Lower leg skin (tissue), 3 donors: ENCODE measurements at regions not wholly inside any gene's neighbourhood (a gene's known extent, or its start where the extent isn't known, plus 50 kb on each side); places are given as distances from the start of the nearest gene placed in this dataset.

Experiments used
- POLR2A ChIP-seq, 2 donors: fragments of 450-650 bp; IDR thresholded peaks; one replicate each; pipeline ENCODE4 v1.6.1; 2016 to 2017; ENCODE audit warnings: antibody characterized with exemption in 2 of 2, mild to moderate bottlenecking in 1 of 2, moderate library complexity in 1 of 2
- TF ChIP-seq, protein P1 (sequence below), 3 donors: fragments of 450-650 bp; IDR thresholded peaks; one replicate each; pipeline ENCODE4 v1.5.1; 2016; ENCODE audit warnings: antibody characterized with exemption in 3 of 3, mild to moderate bottlenecking in 3 of 3, moderate library complexity in 2 of 3

DNA sequence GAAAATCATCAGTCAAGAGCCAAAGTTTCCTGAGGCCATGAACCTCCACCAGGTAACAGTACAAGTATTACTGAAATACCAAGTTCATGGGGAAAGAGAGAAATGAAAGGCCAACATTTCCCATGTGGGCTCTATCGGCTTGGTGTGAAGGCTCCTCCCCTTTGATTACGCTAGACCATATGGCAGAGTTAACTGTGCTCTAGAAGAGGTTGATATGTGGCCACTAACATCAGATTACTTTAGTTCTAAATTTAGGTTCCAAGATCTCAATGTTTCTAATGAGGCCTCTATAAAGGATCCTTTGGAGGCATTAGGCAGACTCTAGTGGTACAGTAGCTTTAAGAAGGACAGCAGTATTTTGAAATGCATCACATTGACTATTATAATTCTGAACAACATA is 127.1 kb downstream of the SEMA6D start:
- TF ChIP-seq, protein P1, sequence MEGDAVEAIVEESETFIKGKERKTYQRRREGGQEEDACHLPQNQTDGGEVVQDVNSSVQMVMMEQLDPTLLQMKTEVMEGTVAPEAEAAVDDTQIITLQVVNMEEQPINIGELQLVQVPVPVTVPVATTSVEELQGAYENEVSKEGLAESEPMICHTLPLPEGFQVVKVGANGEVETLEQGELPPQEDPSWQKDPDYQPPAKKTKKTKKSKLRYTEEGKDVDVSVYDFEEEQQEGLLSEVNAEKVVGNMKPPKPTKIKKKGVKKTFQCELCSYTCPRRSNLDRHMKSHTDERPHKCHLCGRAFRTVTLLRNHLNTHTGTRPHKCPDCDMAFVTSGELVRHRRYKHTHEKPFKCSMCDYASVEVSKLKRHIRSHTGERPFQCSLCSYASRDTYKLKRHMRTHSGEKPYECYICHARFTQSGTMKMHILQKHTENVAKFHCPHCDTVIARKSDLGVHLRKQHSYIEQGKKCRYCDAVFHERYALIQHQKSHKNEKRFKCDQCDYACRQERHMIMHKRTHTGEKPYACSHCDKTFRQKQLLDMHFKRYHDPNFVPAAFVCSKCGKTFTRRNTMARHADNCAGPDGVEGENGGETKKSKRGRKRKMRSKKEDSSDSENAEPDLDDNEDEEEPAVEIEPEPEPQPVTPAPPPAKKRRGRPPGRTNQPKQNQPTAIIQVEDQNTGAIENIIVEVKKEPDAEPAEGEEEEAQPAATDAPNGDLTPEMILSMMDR (IDR thresholded peaks at IDR 0.05), result no peak
- TF ChIP-seq POLR2A (IDR thresholded peaks at IDR 0.05), result no peak
